A673 (cell line): ENCODE measurements at regions not wholly inside any gene's neighbourhood (a gene's known extent, or its start where the extent isn't known, plus 50 kb on each side); places are given as distances from the start of the nearest gene placed in this dataset.

Source experiments
- BruUV-seq: library from RNA; stranded (reverse); fragments of 400-500 nt; replicated peaks from 2 replicates; lab custom pipeline; 2021; lab: Mats Ljungman, UMichigan
- CTCF ChIA-PET: fragments of 300-600 bp; sonication (Branson Sonifier 250); formaldehyde crosslinking; loops from one replicate; lab custom pipeline; 2022; ENCODE audit warnings: antibody characterized with exemption; lab: Charles Lee
- POLR2A ChIA-PET: fragments of 300-600 bp; sonication (Branson Sonifier 250); formaldehyde crosslinking; loops from one replicate; lab custom pipeline; 2022; ENCODE audit warnings: antibody characterized with exemption; ENCODE audit not compliant: low non-redundant PET; lab: Charles Lee
- DNase-seq: peaks from one replicate; pipeline ENCODE4 v3.0.0-alpha.2; 2015; ENCODE audit warnings: low spot score
- H3K27ac ChIP-seq: fragments of 200-600 bp; sonication (generic); 2 replicates; pipeline ENCODE4 v1.5.1; 2016; ENCODE audit warnings: mixed run types, low read depth, mild to moderate bottlenecking, mixed read lengths, antibody characterized with exemption, low read length; ENCODE audit not compliant: poor library complexity, severe bottlenecking
- H3K27me3 ChIP-seq: fragments of 200-600 bp; sonication (generic); replicated peaks from 2 replicates; pipeline ENCODE4 v1.6.1; 2017; ENCODE audit warnings: mixed run types, low read depth, mild to moderate bottlenecking, mixed read lengths, antibody characterized with exemption, low read length; ENCODE audit not compliant: insufficient read depth, poor library complexity
- H3K36me3 ChIP-seq: fragments of 200-600 bp; sonication (generic); 2 replicates; pipeline ENCODE4 v1.6.1; 2016; ENCODE audit warnings: mixed run types, mild to moderate bottlenecking, mixed read lengths, antibody characterized with exemption, low read length; ENCODE audit not compliant: insufficient read depth, poor library complexity, severe bottlenecking
- H3K4me1 ChIP-seq: fragments of 200-600 bp; sonication (generic); 2 replicates; pipeline ENCODE4 v1.6.1; 2017; ENCODE audit warnings: mixed run types, mild to moderate bottlenecking, mixed read lengths, antibody characterized with exemption, low read length; ENCODE audit not compliant: insufficient read depth, poor library complexity, severe bottlenecking
- H3K4me3 ChIP-seq: fragments of 200-600 bp; sonication (generic); 2 replicates; pipeline ENCODE4 v1.5.1; 2016; ENCODE audit warnings: low read depth, mixed run types, mild to moderate bottlenecking, mixed read lengths, low read length; ENCODE audit not compliant: poor library complexity, severe bottlenecking
- H3K9me3 ChIP-seq: fragments of 200-600 bp; sonication (generic); 2 replicates; pipeline ENCODE4 v1.6.1; 2016; ENCODE audit warnings: mixed run types, low read depth, mild to moderate bottlenecking, mixed read lengths, antibody characterized with exemption, low read length; ENCODE audit not compliant: poor library complexity, severe bottlenecking
- CTCF ChIP-seq: fragments of 300-800, 200-600 bp; sonication (generic); conservative IDR thresholded peaks from 2 replicates; pipeline ENCODE4 v1.5.1; 2017; ENCODE audit warnings: low read depth, mild to moderate bottlenecking, antibody characterized with exemption, low read length, moderate library complexity, mixed read lengths
- EZH2 ChIP-seq: fragments of 200-600 bp; sonication (generic); IDR thresholded peaks from 2 replicates; pipeline ENCODE4 v1.6.1; 2017; ENCODE audit warnings: borderline replicate concordance, low read depth, mild to moderate bottlenecking, mixed read lengths, antibody characterized with exemption, low read length; ENCODE audit not compliant: poor library complexity, severe bottlenecking
- intact Hi-C: fragments of 100-400 bp; cut with micrococcal nuclease; formaldehyde crosslinking; loops from one replicate; pipeline ENCODE4 v1.10.0; 2022; ENCODE audit not compliant: unreplicated experiment

- Histone ChIP-seq H3K9me3 (peaks cover 20% of the 10 kb centered on the region), H3K4me3 (no peak overlapping the region), H3K27me3 (no peaks in the 10 kb centered on the region), H3K36me3 (no peaks in the 10 kb centered on the region), H3K27ac (no peak overlapping the region), H3K4me1 (no peaks in the 10 kb centered on the region)
- BruUV-seq, result no TSS peak
- intact Hi-C loops, result no loop called here
- no peak for DNase-seq
- TF ChIP-seq CTCF, result no peak
- TF ChIP-seq EZH2, result no peak
- POLR2A ChIA-PET, result no interaction called here
- CTCF ChIA-PET, result no interaction called here
Measured at GRCh38 chr20:24866742-24867141, 82.3 kb upstream of the CST7 start.

GRCh38 chr20:24867556-24867955, 81.5 kb upstream of the CST7 start:
- TF ChIP-seq EZH2 (no peak), CTCF (no peak)
- intact Hi-C loops, result no loop called here
- peaks cover 20% of the 10 kb centered on the region for H3K9me3 ChIP-seq
- no peak overlapping the region for H3K27ac ChIP-seq
- no peaks in the 10 kb centered on the region for H3K27me3 ChIP-seq
- no peak overlapping the region for H3K4me3 ChIP-seq
- BruUV-seq, result no TSS peak
- H3K4me1 ChIP-seq, result no peaks in the 10 kb centered on the region
- CTCF ChIA-PET, result no interaction called here
- POLR2A ChIA-PET, result no interaction called here
- DNase-seq, result no peak
- H3K36me3 ChIP-seq, result no peaks in the 10 kb centered on the region

- no peaks in the 10 kb centered on the region for H3K4me1 ChIP-seq
- H3K27ac ChIP-seq, result no peak overlapping the region
- CTCF ChIA-PET, result no interaction called here
- no peak overlapping the region for H3K4me3 ChIP-seq
- POLR2A ChIA-PET, result no interaction called here
- intact Hi-C loops, result no loop called here
- no peak for DNase-seq
- H3K36me3 ChIP-seq, result no peaks in the 10 kb centered on the region
- H3K27me3 ChIP-seq, result no peaks in the 10 kb centered on the region
- BruUV-seq, result no TSS peak
- TF ChIP-seq EZH2, result no peak
- H3K9me3 ChIP-seq, result peaks cover 20% of the 10 kb centered on the region
Measured at GRCh38 chr20:24868396-24868927, 80.6 kb upstream of the CST7 start.

GRCh38 chr20:24868959-24869358, 80.1 kb upstream of the CST7 start:
- no peak for DNase-seq
- no peak for TF ChIP-seq EZH2
- TF ChIP-seq CTCF, result no peak
- Histone ChIP-seq H3K4me1 (no peaks in the 10 kb centered on the region), H3K4me3 (no peak overlapping the region), H3K27ac (no peak overlapping the region), H3K9me3 (peaks cover 18% of the 10 kb centered on the region), H3K27me3 (no peaks in the 10 kb centered on the region), H3K36me3 (no peaks in the 10 kb centered on the region)
- ChIA-PET CTCF (no interaction called here), POLR2A (no interaction called here)
- BruUV-seq, result no TSS peak
- intact Hi-C loops, result no loop called here
